ENCODE measurements at regions not wholly inside any gene's neighbourhood (a gene's known extent, or its start where the extent isn't known, plus 50 kb on each side); places are given as distances from the start of the nearest gene placed in this dataset.
"Not testable (repeated sequence)": the region's sequence is repeated elsewhere in the genome, so short reads cannot be mapped to it uniquely, and the experiment has no call there.

DNA sequence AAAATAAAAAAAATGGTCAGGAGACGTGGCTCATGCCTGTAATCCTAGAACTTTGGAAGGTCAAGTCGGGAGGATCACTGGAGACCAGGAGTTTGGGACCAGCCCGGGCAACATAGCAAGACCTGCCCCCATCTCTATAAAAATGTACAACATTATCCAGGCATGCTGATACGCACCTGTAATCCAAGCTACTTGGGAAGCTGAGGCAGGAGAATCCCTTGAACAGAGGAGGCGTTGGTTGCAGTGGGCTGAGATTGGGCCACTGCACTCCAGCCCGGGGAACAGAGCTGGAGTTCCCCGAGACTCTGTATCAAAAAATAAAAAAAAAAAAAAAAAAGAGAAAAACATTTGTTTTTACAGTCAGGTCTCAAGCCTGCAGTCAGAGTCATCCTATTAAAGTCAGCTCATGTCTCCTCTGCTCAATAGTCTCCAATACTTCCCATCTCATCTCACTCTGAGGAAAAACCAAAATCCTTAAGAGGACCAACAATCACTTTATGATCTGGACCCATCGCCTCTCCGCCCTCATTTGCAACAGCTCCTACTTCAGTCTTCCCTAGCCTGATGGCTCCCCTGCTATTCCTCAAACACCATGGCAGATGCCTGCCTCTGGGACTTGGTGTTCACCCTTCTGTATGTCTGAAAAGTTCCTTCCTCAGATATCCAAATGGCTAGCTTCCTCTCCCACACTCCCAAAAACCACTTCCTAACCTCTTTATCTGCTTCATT lies 4796.6 kb upstream of the OR11H1 start:
- ATAC-seq; intact Hi-C loops (cut with DNase I): not testable (repeated sequence)

DNA sequence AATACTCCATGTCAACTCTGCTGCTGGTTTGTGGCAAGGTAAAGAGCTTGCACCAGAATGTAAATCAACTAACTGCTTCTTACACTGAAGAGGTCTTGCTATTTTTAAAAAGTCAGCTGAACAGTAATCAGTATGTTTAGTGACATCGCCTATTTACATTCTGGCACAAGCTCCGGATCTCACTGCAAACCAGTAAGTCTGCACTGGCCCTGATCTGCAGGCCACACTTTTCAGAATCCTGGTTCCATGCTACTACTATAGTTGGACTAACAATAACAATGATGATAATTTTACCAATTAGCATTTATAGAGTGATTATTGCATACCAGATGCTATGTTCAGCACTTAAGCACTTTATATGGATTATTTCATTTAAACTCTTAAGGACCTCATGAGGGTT lies 4792.9 kb upstream of the OR11H1 start:
- ATAC-seq; intact Hi-C loops (cut with DNase I); DNase-seq: not testable (repeated sequence)

More for the DNA sequence above, 4796.6 kb upstream of the OR11H1 start:
- DNase-seq: not testable (repeated sequence)

DNA sequence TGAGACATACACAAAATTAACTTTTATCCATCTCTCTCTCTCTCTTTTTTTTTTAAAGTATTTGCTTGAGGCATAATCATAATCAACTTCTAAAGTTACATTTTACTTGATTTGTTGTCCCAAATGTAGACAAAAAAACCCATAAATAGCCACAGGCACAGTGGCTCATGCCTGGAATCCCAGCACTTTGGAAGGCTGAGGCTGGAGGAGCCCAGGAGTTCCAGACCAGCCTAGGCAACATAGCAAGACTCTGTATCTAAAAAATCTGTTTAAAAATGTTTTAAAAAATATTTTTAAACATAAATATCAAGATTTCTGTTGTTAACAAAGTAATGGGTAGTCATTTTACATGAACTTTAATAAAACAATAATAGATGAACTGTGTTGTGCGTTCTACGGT lies 4791.1 kb upstream of the OR11H1 start:
- not testable (repeated sequence) for DNase-seq, ATAC-seq

DNA sequence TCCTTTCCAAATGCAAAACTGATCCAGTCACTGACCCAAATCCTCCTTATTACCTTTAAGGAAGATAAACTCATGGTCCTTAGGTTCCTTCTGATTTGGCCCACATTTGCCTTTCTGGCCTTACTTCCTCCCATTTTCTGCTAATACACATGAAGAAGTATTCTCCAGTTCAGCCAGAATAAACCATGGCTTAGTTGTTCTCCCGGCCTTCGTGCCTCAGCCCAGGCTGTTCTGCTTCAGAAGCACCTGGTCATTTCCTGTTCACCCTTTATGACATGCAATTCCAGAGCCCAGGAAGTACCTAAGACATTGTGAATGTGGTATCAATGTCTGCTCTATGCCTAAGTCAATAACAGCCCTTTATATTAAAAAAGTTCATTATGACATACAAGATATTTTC lies 4790.1 kb upstream of the OR11H1 start:
- DNase-seq; ATAC-seq; intact Hi-C loops (cut with DNase I): not testable (repeated sequence)

More for the DNA sequence above, 4791.1 kb upstream of the OR11H1 start:
- intact Hi-C loops (cut with DNase I): not testable (repeated sequence)

DNA sequence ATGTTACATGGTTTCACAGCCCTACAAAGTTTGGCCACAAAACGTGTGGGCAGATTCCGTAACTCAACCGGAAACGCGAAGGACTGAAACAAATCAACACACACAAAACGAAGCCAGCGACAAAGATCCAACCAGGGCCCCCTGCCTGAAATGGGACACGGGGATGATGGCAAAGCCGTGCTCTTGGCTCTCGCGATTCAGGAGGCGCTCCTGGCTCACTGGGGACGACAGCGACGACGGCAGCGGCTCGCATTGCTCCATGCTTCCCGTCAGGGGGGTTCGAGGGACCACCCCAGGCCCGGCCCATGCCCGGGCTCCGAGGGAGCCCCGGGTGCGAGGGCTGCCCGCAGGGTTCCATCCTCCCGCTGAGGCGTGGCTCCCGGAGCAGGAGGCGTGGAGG lies 4786.8 kb upstream of the OR11H1 start:
- ATAC-seq (peak; percentile 12 to 19), DNase-seq (no peak)
- intact Hi-C loops (cut with DNase I): no loop called here

DNA sequence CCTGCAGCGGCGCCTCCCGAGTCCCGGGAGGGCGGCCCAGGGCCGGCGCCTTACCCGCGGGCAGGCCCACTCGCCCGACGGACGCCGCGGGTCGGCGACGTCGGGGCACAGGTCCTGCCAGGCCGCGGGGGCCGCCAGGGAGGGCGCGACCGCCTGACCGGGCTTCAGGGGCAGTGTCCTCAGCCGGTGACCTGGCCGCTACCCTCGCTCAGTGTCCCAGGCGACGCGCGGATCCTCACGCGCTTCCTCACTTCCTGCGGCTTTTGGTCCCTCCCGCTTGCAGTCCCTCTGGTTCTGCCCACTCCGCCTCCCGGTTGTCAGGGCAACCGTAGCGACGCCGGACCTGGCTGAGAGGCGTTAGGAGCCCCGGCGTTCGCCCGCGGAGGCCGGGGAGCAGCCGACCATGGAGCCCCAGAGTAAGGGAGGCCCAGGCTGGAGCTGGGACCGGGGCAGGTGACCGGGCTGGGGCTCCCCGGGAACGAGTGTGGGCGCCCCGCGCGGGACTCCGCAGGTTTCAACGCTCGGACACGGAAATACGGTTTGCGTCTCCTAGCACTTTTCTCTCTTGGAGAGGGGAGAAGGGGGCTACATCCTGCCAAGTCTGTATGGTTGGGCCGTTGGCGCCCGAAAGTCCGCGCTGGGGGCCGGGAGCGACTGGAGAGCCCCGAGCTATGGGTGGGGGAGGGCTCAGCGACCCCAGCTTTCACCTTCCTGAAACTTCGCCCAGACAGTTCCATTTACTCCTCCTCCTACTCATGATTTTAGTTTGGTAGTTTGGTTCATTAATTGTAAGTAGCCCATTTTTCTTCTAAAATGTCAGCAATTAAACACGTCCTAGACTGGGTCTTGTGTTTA lies 4786.0 kb upstream of the OR11H1 start:
- DNase-seq: peak; percentile 15
- intact Hi-C loops (cut with DNase I): not testable (repeated sequence)

DNA sequence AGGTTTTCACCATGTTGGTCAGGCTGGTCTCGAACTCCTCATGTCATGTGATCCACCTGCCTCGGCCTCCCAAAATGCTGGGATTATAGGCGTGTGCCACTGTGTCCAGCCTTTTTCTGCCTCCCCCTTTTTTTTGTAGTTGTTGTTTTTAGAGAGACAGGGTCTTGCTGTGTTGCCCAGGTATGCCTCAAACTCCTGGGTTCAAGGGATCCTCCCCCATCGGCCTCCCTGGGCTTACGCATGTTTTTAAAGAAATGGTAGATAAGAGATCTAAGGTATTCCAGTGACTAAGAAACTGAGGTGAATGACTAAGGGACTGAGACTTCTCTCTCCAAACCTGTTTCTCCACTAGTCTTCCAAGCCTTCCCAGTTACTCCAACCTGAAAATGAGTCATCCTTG lies 4781.6 kb upstream of the OR11H1 start:
- ATAC-seq; intact Hi-C loops (cut with DNase I); DNase-seq: not testable (repeated sequence)

More for the DNA sequence above, 4786.0 kb upstream of the OR11H1 start:
- peak; percentile 49 to 52 for ATAC-seq

DNA sequence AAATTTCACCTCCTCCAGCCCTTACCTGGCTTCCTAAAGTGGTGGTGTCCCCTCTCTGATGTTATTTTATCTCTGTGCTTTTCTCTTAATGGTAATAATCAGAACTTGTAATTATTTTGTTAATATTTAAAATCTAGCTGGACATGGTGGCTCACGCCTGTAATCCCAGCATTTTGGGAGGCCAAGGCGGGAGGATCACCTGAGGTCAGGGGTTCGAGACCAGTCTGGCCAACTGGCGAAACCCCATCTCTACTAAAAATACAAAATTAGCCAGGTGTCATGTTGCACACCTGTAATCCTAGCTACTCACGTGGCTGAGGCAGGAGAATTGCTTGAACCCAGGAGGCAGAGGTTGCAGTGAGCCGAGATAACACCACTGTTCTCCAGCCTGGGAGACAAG lies 4780.8 kb upstream of the OR11H1 start:
- intact Hi-C loops (cut with DNase I); DNase-seq; ATAC-seq: not testable (repeated sequence)

DNA sequence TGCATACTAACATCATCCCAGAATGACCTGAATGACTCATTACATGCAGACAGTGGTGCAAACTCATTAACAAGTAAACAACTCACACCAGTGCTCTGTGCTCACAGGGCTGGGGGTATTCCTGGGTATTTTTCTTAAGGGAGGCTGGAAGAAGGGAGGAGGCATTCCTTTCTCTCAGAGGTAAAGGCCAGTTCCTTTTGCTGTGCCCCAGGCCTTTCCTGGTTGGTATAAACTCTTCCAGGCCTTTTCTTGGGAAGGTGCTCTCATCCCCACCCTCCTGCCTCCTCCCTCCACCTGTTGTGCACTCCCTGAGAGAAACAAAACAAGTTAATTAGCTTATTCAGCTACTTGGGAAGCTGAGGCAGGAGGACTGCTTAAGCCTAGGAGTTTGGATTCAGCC lies 4779.2 kb upstream of the OR11H1 start:
- DNase-seq, ATAC-seq: not testable (repeated sequence)

DNA sequence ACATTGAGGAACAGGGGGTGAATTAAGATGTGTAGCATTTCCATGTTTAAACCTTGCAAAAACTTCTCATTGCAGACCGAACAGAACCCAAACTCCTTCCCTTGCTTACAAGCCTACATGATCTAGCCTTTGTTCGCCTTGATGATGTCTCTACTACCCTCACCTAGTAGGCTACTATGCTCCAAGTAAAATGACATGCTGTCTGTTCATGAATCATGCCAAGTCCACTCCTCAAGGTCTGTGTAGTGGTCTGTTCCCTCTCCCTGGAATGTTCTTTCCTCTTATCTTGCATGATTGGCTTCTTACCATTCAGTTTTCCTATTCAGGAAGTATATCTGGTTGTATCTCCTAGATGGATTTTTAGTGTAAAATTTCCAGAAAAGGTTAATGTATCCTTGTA lies 4778.6 kb upstream of the OR11H1 start:
- DNase-seq; intact Hi-C loops (cut with DNase I): not testable (repeated sequence)
- ATAC-seq: peak in 1 of 2 donors; percentile 43

More for the DNA sequence above, 4779.2 kb upstream of the OR11H1 start:
- intact Hi-C loops (cut with DNase I): not testable (repeated sequence)

DNA sequence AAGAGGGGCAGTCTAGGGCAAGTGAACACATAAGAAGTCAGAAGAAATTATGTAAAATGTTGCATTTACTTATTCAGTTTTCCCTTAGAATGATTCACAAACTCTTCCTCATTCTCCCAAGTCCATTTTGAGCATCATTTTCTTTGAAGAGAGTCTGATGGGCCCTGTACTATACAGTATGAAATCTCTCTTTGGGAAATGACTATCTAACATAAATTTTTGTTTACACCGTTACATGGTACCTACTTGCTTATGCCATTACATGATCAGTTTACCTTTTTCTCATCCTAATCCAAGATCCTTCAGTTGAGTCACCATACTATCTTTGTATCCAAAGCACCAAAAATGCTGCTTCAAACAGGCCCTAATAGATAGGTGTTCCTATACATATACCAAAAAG lies 4774.4 kb upstream of the OR11H1 start:
- peak in 1 of 2 donors; percentile 10 for ATAC-seq
- DNase-seq; intact Hi-C loops (cut with DNase I): not testable (repeated sequence)

DNA sequence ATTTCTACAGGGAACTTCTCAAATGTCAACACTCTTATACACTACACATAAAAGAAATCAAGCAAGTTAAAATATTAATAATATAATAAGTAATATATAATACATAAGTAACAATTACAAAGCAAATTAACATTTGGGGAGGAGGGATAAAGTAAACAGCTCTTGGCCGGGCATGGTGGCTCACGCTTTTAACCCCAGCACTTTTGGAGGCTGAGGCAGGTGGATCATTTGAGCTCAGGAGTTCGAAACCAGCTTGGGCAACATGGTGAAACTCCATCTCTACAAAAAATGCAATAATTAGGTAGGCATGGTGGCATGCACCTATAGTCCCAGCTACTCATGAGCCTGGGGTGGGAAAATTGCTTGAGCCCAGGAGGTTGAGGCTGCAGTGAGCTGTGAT lies 4772.6 kb upstream of the OR11H1 start:
- DNase-seq; intact Hi-C loops (cut with DNase I); ATAC-seq: not testable (repeated sequence)

DNA sequence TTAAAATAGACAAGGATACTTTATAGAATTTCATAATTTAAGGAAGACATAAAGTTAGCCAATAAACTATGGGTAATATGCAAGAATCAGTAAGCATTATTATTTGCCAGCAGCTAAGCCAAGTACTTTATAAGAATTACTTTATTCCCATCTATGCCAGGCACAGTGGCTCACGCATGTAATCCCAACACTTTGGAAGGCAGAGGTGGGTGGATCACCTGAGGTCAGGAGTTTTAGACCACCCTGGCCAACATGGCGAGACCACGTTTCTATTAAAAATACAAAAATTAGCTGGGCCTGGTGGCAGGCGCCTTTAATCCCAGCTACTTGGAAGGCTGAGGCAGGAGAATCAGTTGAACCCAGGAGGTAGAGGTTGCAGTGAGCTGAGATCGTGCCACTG lies 4767.6 kb upstream of the OR11H1 start:
- intact Hi-C loops (cut with DNase I); ATAC-seq; DNase-seq: not testable (repeated sequence)

DNA sequence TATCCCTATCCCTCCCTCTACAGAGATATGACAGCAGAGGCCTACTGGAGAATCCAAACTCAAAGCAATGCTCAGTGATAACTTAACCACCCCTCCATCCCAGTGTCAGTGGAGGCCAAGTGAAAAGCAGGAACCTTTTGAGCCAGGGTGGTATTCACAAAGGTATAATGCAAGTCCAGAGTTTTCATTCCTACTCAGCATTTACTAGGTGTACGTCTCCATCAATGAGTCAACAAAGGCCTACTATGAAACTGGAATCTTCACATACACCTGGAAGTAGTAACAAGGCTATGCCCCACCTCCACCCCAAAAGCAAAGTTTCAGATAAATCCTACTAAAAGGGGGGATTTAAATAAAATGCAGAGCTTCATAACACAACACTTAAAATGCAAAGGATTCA lies 4761.7 kb upstream of the OR11H1 start:
- intact Hi-C loops (cut with DNase I); DNase-seq: not testable (repeated sequence)
- ATAC-seq: peak in 1 of 2 donors; percentile 23

DNA sequence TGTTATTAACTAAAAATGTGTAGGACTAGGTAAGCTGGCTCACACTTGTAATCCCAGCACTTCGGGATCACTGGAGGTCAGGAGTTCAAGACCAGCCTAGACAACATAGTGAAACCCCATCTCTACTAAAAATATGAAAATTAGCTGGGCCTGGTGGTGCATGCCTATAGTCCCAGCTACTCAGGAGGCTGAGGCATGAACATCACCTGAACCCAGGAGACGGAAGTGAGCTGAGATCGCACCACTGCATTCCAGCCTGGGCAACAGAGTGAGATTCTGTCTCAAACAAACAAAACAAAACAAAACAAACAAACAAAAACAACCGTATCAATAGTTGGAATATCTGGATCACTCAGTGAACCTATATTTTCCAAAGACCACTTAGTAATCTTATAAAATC lies 4759.1 kb upstream of the OR11H1 start:
- DNase-seq; ATAC-seq; intact Hi-C loops (cut with DNase I): not testable (repeated sequence)

DNA sequence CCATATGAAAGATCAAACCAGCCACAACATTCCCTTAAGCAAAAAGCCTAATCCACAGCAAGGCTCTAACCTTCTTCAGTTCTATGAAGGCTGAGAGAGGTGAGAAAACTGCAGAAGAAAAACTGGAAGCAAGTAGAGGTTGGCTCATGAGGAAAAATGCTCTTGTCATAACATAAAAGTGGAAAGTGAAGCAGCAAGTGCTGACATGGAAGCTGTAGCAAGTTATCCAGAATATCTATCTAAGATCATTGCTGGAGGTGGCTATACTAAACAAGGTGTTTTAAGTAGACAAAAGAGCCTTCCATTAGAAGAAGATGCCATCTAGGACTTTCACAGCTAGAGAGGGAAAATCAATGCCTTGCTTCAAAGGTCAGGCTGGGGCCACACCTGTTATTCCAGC lies 4756.2 kb upstream of the OR11H1 start:
- ATAC-seq; intact Hi-C loops (cut with DNase I); DNase-seq: not testable (repeated sequence)

DNA sequence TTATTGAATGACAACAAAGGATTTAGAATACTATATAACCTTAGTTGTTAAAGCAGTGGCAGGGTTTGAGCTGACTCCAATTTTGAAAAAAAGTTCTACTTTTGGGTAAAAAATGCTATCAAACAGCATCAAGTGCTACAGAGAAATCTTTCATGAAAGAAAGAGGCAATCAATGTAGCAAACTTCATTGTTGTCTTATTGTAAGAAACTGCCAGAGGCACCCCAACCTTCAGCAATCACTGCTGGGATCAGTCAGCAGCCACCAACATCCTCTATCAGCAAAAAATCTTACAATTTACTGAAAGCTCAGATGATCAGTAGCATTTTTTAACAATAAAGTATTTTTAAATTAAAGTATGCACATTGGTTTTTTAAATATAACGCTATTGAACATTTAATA lies 4754.7 kb upstream of the OR11H1 start:
- intact Hi-C loops (cut with DNase I); ATAC-seq; DNase-seq: not testable (repeated sequence)

DNA sequence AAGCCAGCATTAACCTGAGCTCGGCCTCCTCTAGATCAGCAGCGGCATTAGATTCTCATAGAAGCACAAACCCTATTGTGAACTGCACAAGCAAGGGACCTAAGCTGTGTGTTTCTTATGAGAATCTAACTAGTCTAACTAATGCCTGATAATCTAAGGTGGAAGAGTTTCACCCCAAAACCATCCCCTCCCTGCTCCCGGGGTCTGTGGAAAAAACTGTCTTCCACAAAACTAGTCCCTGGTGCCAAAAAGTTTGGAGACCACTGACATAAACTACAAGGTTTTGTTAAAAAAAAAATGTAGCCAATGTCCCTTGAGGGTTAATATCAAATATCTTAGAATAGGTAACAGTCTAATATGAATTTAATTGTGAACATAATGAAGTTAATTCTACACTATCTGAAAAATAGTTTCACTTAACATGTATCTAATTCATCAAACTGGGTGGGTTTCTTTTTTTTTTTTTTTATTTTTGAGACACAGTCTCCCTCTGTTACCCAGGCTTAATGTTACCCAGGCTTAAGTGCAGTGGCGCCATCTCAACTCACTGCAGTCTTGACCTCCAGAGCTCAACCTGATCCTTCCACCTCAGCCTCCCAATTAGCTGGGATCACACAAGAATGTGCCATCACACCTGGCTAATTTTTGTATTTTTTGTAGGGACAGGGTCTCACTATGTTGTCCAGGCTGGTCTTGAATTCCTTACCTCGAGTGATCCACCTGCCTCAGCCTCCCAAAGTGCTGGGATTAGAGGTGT lies 4752.2 kb upstream of the OR11H1 start:
- intact Hi-C loops (cut with DNase I); ATAC-seq; DNase-seq: not testable (repeated sequence)

DNA sequence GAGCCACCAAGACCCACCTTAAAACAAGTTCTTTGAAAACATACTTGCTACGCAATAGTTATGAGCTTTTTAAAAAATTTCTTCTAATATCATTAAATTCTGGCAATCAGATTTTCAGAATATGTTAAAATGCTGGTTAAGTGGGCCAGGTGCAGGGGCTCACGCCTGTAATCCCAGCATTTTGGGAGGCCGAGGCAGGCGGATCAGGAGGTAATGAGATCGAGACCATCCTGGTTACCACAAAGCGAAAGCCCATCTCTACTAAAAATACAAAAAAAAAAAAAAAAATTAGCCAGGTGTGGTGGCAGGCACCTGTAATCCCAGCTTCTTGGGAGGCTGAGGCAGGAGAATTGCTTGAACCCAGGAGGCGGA lies 4751.6 kb upstream of the OR11H1 start:
- ATAC-seq; DNase-seq; intact Hi-C loops (cut with DNase I): not testable (repeated sequence)
